ENCODE measurements at regions not wholly inside any gene's neighbourhood (a gene's known extent, or its start where the extent isn't known, plus 50 kb on each side); places are given as distances from the start of the nearest gene placed in this dataset.

DNA sequence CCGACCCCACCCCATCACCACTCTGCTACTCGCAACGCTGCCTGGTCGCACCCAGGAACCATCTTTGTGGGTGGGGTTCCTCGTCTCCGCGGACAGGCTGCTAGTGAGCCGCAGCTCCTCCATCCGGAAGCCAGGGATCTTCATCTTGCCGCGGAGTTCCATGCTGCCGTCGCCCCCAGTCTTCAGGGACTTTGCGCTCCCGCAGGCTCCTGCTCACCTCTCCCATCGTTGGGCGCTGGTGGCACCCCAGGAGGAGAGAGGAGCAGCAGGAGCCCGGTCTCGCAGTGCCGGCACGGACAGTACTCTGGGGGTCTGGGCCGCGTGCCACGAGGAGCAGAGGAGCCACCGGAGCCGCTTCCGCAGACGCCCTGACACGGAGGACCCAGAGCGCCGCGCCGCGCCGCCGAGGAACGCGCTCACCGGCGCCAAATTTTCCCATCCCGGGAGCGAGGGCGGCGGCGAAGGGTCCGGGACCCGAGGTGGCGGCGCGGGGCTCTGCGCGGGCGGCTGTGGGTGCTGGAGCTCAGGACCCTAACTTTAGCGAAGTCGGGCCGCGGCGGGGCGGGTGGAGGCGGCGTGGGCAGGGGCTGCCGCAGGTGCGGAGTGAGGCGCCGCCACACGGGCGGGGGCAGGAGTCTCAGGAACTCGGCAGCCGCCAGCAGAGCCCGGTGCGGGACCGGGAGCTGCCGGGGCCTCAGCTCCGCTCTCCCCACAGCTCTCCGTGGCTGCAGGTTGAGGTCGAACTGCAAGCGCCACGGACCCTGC, 750.1 kb upstream of the SORCS1 start:
- ChIA-PET POLR2A (no interaction called here), CTCF (no interaction called here)
- TF ChIP-seq SUZ12 (IDR thresholded peaks at IDR 0.05) (no peak), BHLHE40 (IDR thresholded peaks at IDR 0.05; ENCODE audit: borderline replicate concordance) (no peak), CTBP1 (IDR thresholded peaks at IDR 0.05; ENCODE audit: borderline replicate concordance) (no peak), ZNF384 (IDR thresholded peaks at IDR 0.05) (no peak), FOXA1 (IDR thresholded peaks at IDR 0.05) (no peak), FOXM1 (IDR thresholded peaks at IDR 0.05; ENCODE audit: borderline replicate concordance) (no peak), TARDBP (IDR thresholded peaks at IDR 0.05) (no peak), HDGF (IDR thresholded peaks at IDR 0.05; ENCODE audit: borderline replicate concordance) (no peak), L3MBTL2 (conservative IDR thresholded peaks at IDR 0.05) (no peak), PKNOX1 (IDR thresholded peaks at IDR 0.05) (no peak), ELF4 (IDR thresholded peaks at IDR 0.05) (no peak), ARNT (IDR thresholded peaks at IDR 0.05) (no peak)
- peak; percentile 10 for DNase-seq (ENCODE audit: extremely low spot score)

DNA sequence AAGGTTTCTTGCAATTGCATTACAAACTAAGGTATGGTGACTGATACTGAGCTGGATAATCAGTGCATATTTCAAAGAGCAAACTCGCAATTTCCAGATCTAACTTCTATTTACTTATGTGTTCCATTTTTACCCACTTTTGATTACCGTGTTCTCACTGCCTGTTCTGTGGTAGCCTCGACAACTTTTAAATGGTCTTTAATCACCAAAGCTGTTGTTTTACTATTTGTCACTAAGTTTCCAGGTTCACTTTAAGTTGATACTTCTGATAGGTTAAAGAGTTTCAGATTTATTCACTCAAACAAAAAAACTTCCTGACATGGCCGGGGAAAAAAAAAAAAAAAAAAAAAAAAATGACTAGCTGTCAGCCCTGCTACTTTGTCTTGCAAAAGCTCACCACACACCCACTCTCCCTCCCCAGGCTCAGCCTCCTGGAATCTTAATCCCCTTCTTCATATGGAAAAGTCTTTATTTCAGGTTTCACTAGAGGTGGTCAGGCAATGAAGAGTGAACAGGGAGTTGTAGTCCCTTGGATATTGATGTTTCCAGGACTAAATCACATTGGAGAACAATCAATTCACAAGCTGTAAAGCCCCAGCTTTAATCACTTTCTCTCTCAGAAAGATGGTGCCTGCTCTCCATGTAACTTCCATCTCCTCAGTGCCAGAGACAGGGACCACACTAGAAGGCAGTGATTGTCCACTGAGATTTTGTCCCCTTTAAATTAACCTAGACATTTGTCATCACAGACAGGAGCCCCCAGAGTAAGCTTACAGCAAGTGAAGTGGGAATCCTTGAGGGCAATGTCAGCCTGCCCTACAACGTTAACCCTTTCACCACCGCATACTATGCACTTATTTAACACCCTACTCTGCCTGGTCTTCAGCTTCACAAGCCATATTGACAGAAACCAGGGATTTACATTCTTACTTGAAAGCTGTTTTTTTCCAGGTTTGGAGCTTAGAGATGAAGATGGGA, 749.1 kb upstream of the SORCS1 start:
- ChIA-PET POLR2A (no interaction called here), CTCF (no interaction called here)
- no peak for DNase-seq (ENCODE audit: extremely low spot score)
- TF ChIP-seq FOXM1 (IDR thresholded peaks at IDR 0.05; ENCODE audit: borderline replicate concordance) (no peak), ZNF384 (IDR thresholded peaks at IDR 0.05) (no peak), LEF1 (IDR thresholded peaks at IDR 0.05; ENCODE audit: borderline replicate concordance) (no peak), ELF4 (IDR thresholded peaks at IDR 0.05) (no peak), L3MBTL2 (conservative IDR thresholded peaks at IDR 0.05) (no peak), FOXA1 (IDR thresholded peaks at IDR 0.05) (no peak), SP1 (IDR thresholded peaks at IDR 0.05) (no peak), BHLHE40 (IDR thresholded peaks at IDR 0.05; ENCODE audit: borderline replicate concordance) (no peak), SUZ12 (IDR thresholded peaks at IDR 0.05) (no peak), CTBP1 (IDR thresholded peaks at IDR 0.05; ENCODE audit: borderline replicate concordance) (no peak), PKNOX1 (IDR thresholded peaks at IDR 0.05) (no peak)

GRCh38 chr10:107901076-107901475, 736.6 kb upstream of the SORCS1 start:
- no peak for DNase-seq (ENCODE audit: extremely low spot score)
- no peak for TF ChIP-seq FOXA1 (IDR thresholded peaks at IDR 0.05)
- TF ChIP-seq BHLHE40 (IDR thresholded peaks at IDR 0.05; ENCODE audit: borderline replicate concordance), result no peak
- TF ChIP-seq FOXK2 (IDR thresholded peaks at IDR 0.05), result no peak
- TF ChIP-seq CTBP1 (IDR thresholded peaks at IDR 0.05; ENCODE audit: borderline replicate concordance), result no peak
- TF ChIP-seq FOXM1 (IDR thresholded peaks at IDR 0.05; ENCODE audit: borderline replicate concordance), result no peak
- no peak for TF ChIP-seq PKNOX1 (IDR thresholded peaks at IDR 0.05)
- no peak for TF ChIP-seq ELF4 (IDR thresholded peaks at IDR 0.05)
- no peak for TF ChIP-seq L3MBTL2 (conservative IDR thresholded peaks at IDR 0.05)
- no peak for TF ChIP-seq LEF1 (IDR thresholded peaks at IDR 0.05; ENCODE audit: borderline replicate concordance)
- no peak for TF ChIP-seq SP1 (IDR thresholded peaks at IDR 0.05)
- no peak for TF ChIP-seq NFRKB (IDR thresholded peaks at IDR 0.05)
- TF ChIP-seq HDGF (IDR thresholded peaks at IDR 0.05; ENCODE audit: borderline replicate concordance), result no peak
- TF ChIP-seq TARDBP (IDR thresholded peaks at IDR 0.05), result no peak
- no peak for TF ChIP-seq ARNT (IDR thresholded peaks at IDR 0.05)
- no peak for TF ChIP-seq SUZ12 (IDR thresholded peaks at IDR 0.05)
- no peak for TF ChIP-seq ZNF384 (IDR thresholded peaks at IDR 0.05)
- ChIA-PET CTCF (no interaction called here), POLR2A (no interaction called here)

DNA sequence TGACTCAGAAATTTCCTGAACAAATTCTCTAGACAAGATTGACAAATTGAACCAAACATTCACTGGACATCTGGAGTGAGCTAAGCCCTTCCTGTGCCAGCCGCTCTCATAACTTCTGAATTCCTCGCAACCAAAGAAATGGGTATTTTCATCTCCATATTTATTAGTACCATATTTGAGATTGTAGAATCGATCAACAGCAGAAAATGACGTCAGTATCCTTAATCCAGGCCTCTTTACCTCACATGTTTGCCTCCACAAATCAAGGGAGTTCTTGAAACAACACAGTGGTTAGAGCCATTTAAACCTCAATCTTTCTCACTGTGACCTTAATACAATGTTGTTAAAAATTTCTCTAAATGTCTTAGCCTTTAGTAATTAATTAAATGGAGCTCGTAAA, 735.6 kb upstream of the SORCS1 start:
- DNase-seq (ENCODE audit: extremely low spot score), result no peak
- ChIA-PET CTCF (no interaction called here), POLR2A (no interaction called here)
- no peak for TF ChIP-seq BHLHE40 (IDR thresholded peaks at IDR 0.05; ENCODE audit: borderline replicate concordance)
- no peak for TF ChIP-seq HDGF (IDR thresholded peaks at IDR 0.05; ENCODE audit: borderline replicate concordance)
- no peak for TF ChIP-seq ELF4 (IDR thresholded peaks at IDR 0.05)
- TF ChIP-seq FOXM1 (IDR thresholded peaks at IDR 0.05; ENCODE audit: borderline replicate concordance), result no peak
- TF ChIP-seq TARDBP (IDR thresholded peaks at IDR 0.05), result no peak
- TF ChIP-seq FOXA1 (IDR thresholded peaks at IDR 0.05), result no peak
- TF ChIP-seq L3MBTL2 (conservative IDR thresholded peaks at IDR 0.05), result no peak
- no peak for TF ChIP-seq ZNF384 (IDR thresholded peaks at IDR 0.05)
- no peak for TF ChIP-seq SUZ12 (IDR thresholded peaks at IDR 0.05)
- TF ChIP-seq LEF1 (IDR thresholded peaks at IDR 0.05; ENCODE audit: borderline replicate concordance), result no peak
- TF ChIP-seq FOXK2 (IDR thresholded peaks at IDR 0.05), result no peak
- TF ChIP-seq SP1 (IDR thresholded peaks at IDR 0.05), result no peak
- no peak for TF ChIP-seq ARNT (IDR thresholded peaks at IDR 0.05)
- no peak for TF ChIP-seq PKNOX1 (IDR thresholded peaks at IDR 0.05)
- TF ChIP-seq CTBP1 (IDR thresholded peaks at IDR 0.05; ENCODE audit: borderline replicate concordance), result no peak

Data from HEK293T (cell line).